ENCODE measurements at regions not wholly inside any gene's neighbourhood (a gene's known extent, or its start where the extent isn't known, plus 50 kb on each side); places are given as distances from the start of the nearest gene placed in this dataset.

DNA sequence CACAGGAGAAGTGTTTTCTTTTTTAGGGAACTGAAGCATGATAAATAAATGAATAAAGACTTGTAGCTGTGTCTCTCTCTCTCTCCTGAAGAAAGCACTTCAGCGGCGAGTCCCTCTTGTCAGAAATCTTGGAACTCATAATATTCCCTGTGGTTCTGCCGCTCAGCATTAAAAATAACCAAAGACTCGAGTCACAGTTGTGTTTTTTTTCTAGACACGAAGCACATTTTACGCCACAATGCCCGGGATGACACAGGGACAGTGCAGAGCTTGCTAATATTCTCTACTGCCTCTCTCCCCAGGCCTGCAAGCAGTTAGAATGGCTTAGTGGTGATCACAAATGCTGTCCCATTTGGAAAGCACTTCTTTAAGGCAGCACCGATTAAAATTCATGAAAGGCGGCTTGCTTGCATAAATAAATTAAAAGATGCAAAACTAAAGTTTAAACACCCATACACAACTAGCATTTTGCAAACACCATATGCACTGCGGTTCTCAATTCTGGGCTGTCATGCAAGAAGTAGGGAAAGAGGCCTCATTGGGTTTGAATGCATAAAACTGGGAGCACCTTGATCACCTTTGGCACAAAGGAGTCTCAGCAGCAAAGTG lies 597.4 kb downstream of the SOX6 start:
- TF ChIP-seq POLR2A (IDR thresholded peaks at IDR 0.05; ENCODE audit: borderline replicate concordance, extremely low read depth, insufficient read depth, insufficient read length): no peak
- no peak for TF ChIP-seq TCF7L2 (IDR thresholded peaks at IDR 0.05; ENCODE audit: borderline replicate concordance, extremely low read depth, insufficient read depth, insufficient read length)
- TF ChIP-seq YY1 (IDR thresholded peaks at IDR 0.05; ENCODE audit: extremely low read depth, insufficient replicate concordance, low read depth, low read length): no peak
- TF ChIP-seq, protein P1, sequence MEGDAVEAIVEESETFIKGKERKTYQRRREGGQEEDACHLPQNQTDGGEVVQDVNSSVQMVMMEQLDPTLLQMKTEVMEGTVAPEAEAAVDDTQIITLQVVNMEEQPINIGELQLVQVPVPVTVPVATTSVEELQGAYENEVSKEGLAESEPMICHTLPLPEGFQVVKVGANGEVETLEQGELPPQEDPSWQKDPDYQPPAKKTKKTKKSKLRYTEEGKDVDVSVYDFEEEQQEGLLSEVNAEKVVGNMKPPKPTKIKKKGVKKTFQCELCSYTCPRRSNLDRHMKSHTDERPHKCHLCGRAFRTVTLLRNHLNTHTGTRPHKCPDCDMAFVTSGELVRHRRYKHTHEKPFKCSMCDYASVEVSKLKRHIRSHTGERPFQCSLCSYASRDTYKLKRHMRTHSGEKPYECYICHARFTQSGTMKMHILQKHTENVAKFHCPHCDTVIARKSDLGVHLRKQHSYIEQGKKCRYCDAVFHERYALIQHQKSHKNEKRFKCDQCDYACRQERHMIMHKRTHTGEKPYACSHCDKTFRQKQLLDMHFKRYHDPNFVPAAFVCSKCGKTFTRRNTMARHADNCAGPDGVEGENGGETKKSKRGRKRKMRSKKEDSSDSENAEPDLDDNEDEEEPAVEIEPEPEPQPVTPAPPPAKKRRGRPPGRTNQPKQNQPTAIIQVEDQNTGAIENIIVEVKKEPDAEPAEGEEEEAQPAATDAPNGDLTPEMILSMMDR (IDR thresholded peaks at IDR 0.05 in 2 of 3, conservative IDR thresholded peaks at IDR 0.05 in 1 of 3; ENCODE audit: borderline replicate concordance in 1 of 3, insufficient read depth in 1 of 3, low read depth in 2 of 3, low read length in 2 of 3): no peak
- TF ChIP-seq EZH2 (IDR thresholded peaks at IDR 0.05): no peak
- TF ChIP-seq ELF1 (IDR thresholded peaks at IDR 0.05; ENCODE audit: borderline replicate concordance, low read depth): no peak
- TF ChIP-seq, protein P2, sequence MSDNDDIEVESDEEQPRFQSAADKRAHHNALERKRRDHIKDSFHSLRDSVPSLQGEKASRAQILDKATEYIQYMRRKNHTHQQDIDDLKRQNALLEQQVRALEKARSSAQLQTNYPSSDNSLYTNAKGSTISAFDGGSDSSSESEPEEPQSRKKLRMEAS (IDR thresholded peaks at IDR 0.05): no peak
- no peak for TF ChIP-seq EZH2phosphoT487 (IDR thresholded peaks at IDR 0.05; ENCODE audit: borderline replicate concordance)
- TF ChIP-seq CBX3 (IDR thresholded peaks at IDR 0.05; ENCODE audit: low read depth): no peak

All from HCT116 (cell line).